ENCODE measurements at regions not wholly inside any gene's neighbourhood (a gene's known extent, or its start where the extent isn't known, plus 50 kb on each side); places are given as distances from the start of the nearest gene placed in this dataset.

DNA sequence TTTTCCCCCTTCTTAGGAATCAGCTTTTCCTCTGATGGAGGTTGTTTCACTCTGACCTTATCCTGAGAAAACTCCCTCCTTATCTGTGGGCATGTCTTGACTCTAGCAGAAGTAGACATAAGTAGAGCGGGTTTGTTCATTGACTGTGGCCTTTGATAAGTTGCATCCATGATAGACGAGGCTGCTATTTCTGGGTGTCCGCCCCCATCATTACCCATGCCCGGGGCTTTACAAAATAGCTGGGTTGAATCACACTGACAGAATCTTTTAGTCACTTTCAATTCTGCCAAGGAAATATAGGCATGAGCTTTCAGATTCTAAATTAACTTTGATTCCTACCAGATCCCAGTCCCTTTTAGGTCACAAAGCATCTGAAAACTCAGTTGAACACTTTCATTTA lies 223.8 kb downstream of the SEC61B start:
- Histone ChIP-seq H3K27ac (no peak overlapping the region), H3K4me3 (ENCODE audit: low read depth, low read length) (no peak overlapping the region)

GRCh38 chr9:99447951-99448350 lies 225.9 kb downstream of the SEC61B start:
- H3K4me1 ChIP-seq = no peaks in the 10 kb centered on the region
- no peaks in the 10 kb centered on the region for H3K27me3 ChIP-seq (ENCODE audit: control insufficient read depth, insufficient read depth, low read length)
- H3K36me3 ChIP-seq (ENCODE audit: control insufficient read depth, insufficient read depth, low read length) = no peaks in the 10 kb centered on the region
- TF ChIP-seq, protein P1, sequence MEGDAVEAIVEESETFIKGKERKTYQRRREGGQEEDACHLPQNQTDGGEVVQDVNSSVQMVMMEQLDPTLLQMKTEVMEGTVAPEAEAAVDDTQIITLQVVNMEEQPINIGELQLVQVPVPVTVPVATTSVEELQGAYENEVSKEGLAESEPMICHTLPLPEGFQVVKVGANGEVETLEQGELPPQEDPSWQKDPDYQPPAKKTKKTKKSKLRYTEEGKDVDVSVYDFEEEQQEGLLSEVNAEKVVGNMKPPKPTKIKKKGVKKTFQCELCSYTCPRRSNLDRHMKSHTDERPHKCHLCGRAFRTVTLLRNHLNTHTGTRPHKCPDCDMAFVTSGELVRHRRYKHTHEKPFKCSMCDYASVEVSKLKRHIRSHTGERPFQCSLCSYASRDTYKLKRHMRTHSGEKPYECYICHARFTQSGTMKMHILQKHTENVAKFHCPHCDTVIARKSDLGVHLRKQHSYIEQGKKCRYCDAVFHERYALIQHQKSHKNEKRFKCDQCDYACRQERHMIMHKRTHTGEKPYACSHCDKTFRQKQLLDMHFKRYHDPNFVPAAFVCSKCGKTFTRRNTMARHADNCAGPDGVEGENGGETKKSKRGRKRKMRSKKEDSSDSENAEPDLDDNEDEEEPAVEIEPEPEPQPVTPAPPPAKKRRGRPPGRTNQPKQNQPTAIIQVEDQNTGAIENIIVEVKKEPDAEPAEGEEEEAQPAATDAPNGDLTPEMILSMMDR (IDR thresholded peaks at IDR 0.05) = no peak
- H3K9me3 ChIP-seq (ENCODE audit: control insufficient read depth, low read length) = no peaks in the 10 kb centered on the region
- H3K4me2 ChIP-seq (ENCODE audit: low read length) = no peak overlapping the region
- H3K9ac ChIP-seq = no peak overlapping the region
- H3K79me2 ChIP-seq = no peaks in the 10 kb centered on the region
- no peak overlapping the region for H3K4me3 ChIP-seq (ENCODE audit: low read depth, low read length)
- no peak overlapping the region for H2AFZ ChIP-seq
- H3K27ac ChIP-seq = no peak overlapping the region

More for the DNA sequence above, 223.8 kb downstream of the SEC61B start:
- Histone ChIP-seq H3K9ac (no peak overlapping the region), H3K27me3 (ENCODE audit: control insufficient read depth, insufficient read depth, low read length) (no peaks in the 10 kb centered on the region), H3K36me3 (ENCODE audit: control insufficient read depth, insufficient read depth, low read length) (no peaks in the 10 kb centered on the region), H3K4me1 (no peaks in the 10 kb centered on the region), H3K4me2 (ENCODE audit: low read length) (no peak overlapping the region), H3K9me3 (ENCODE audit: control insufficient read depth, low read length) (no peaks in the 10 kb centered on the region), H3K79me2 (no peaks in the 10 kb centered on the region), H2AFZ (no peak overlapping the region)
- TF ChIP-seq, protein P1 (IDR thresholded peaks at IDR 0.05) = no peak

DNA sequence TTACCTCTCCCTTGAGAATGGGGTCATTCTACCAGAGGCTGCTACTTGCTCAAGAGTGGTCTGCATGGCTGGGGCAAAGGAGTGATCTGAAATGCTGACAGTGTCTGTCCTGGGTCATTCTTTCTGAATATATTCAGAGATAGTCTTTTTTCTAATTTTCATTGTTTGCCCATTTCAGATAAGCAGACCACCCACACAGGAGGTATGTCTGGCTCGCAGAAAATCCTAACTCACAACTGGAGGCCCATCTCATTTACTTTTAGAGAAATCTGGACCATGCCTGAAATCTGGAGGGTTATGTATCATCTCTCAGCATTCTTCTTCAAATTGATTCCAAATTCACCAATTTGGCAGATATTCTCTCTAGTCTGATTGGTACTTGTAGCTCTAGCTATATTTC lies 227.6 kb downstream of the SEC61B start:
- no peaks in the 10 kb centered on the region for H3K4me1 ChIP-seq
- TF ChIP-seq, protein P1 (IDR thresholded peaks at IDR 0.05) = no peak
- no peak overlapping the region for H3K9ac ChIP-seq
- no peaks in the 10 kb centered on the region for H3K36me3 ChIP-seq (ENCODE audit: control insufficient read depth, insufficient read depth, low read length)
- H3K4me3 ChIP-seq (ENCODE audit: low read depth, low read length) = no peak overlapping the region
- no peaks in the 10 kb centered on the region for H3K9me3 ChIP-seq (ENCODE audit: control insufficient read depth, low read length)
- H3K27ac ChIP-seq = no peak overlapping the region
- no peaks in the 10 kb centered on the region for H3K79me2 ChIP-seq
- no peaks in the 10 kb centered on the region for H3K27me3 ChIP-seq (ENCODE audit: control insufficient read depth, insufficient read depth, low read length)
- no peak overlapping the region for H3K4me2 ChIP-seq (ENCODE audit: low read length)
- H2AFZ ChIP-seq = no peak overlapping the region

- Histone ChIP-seq H3K4me3 (ENCODE audit: low read depth, low read length) (no peak overlapping the region), H3K9me3 (ENCODE audit: control insufficient read depth, low read length) (no peaks in the 10 kb centered on the region), H3K4me1 (no peaks in the 10 kb centered on the region), H3K9ac (no peak overlapping the region), H3K79me2 (no peaks in the 10 kb centered on the region), H3K27ac (no peak overlapping the region), H3K36me3 (ENCODE audit: control insufficient read depth, insufficient read depth, low read length) (no peaks in the 10 kb centered on the region), H3K27me3 (ENCODE audit: control insufficient read depth, insufficient read depth, low read length) (no peaks in the 10 kb centered on the region), H3K4me2 (ENCODE audit: low read length) (no peak overlapping the region), H2AFZ (no peak overlapping the region)
- TF ChIP-seq, protein P1 (IDR thresholded peaks at IDR 0.05) = no peak
Measured at GRCh38 chr9:99451112-99451606, 229.1 kb downstream of the SEC61B start.

DNA sequence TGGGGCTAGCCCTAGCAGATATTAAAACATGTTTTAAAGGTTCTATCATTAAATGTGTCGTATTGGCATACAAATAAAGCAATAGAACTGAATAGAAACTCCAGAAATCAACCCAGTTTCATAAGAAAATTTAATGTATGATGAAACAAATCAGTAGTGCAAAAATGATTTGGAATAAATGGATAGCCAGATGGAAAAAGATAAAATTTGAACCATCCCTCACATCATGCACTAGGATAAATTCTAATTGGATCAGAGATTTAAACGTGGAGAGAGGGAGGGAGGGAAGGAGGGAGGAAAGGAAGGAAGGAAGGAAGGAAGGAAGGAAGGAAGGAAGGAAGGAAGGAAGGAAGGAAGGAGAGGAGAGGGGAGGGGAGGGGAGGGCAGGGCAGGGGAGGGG lies 235.3 kb downstream of the SEC61B start:
- Histone ChIP-seq H3K27me3 (ENCODE audit: control insufficient read depth, insufficient read depth, low read length) (no peaks in the 10 kb centered on the region), H3K4me1 (no peaks in the 10 kb centered on the region), H3K79me2 (no peaks in the 10 kb centered on the region), H3K27ac (no peak overlapping the region), H3K4me2 (ENCODE audit: low read length) (no peak overlapping the region), H3K36me3 (ENCODE audit: control insufficient read depth, insufficient read depth, low read length) (no peaks in the 10 kb centered on the region), H3K9me3 (ENCODE audit: control insufficient read depth, low read length) (no peaks in the 10 kb centered on the region), H2AFZ (no peak overlapping the region), H3K9ac (no peak overlapping the region), H3K4me3 (ENCODE audit: low read depth, low read length) (no peak overlapping the region)
- TF ChIP-seq, protein P1 (IDR thresholded peaks at IDR 0.05) = no peak

All from parathyroid adenoma (tissue), 2 donors.